ENCODE measurements at regions not wholly inside any gene's neighbourhood (a gene's known extent, or its start where the extent isn't known, plus 50 kb on each side); places are given as distances from the start of the nearest gene placed in this dataset.
"Not testable (repeated sequence)": the region's sequence is repeated elsewhere in the genome, so short reads cannot be mapped to it uniquely, and the experiment has no call there.

- no peak for TF ChIP-seq CTCF (IDR thresholded peaks at IDR 0.05; ENCODE audit: borderline replicate concordance, extremely low read depth, insufficient read depth)
- Histone ChIP-seq H3K4me1 (ENCODE audit: control insufficient read depth in 2 of 3, insufficient read depth in 2 of 3, low read depth in 1 of 3, low read length in 3 of 3) (no peaks in the 10 kb centered on the region), H3K9ac (ENCODE audit: low read length in 3 of 3) (no peak overlapping the region), H3K27me3 (ENCODE audit: control insufficient read depth, insufficient read depth, low read length) (no peaks in the 10 kb centered on the region), H3K36me3 (ENCODE audit: control insufficient read depth in 2 of 3, insufficient read depth in 3 of 3, low read length in 3 of 3) (no peaks in the 10 kb centered on the region), H3K4me3 (ENCODE audit: low read length in 3 of 3) (no peak overlapping the region), H3K9me3 (ENCODE audit: control insufficient read depth in 2 of 3, insufficient read depth in 1 of 3, low read length in 3 of 3) (no peaks in the 10 kb centered on the region), H3K27ac (ENCODE audit: low read depth in 2 of 2, low read length in 2 of 2) (no peak overlapping the region)
- intact Hi-C loops (cut with DNase I) = no loop called here
- no peak for FAIRE-seq
- DNase-seq = no peak
These were observed 1157.3 kb downstream of the PCDH7 start for GRCh38 chr4:31877429-31877828.

GRCh38 chr4:31880837-31881236 lies 1160.7 kb downstream of the PCDH7 start:
- H3K4me1 ChIP-seq (ENCODE audit: control insufficient read depth in 2 of 3, insufficient read depth in 2 of 3, low read depth in 1 of 3, low read length in 3 of 3); intact Hi-C loops (cut with DNase I); H3K27me3 ChIP-seq (ENCODE audit: control insufficient read depth, insufficient read depth, low read length); DNase-seq; H3K9ac ChIP-seq (ENCODE audit: low read length in 3 of 3); H3K27ac ChIP-seq (ENCODE audit: low read depth in 2 of 2, low read length in 2 of 2); H3K9me3 ChIP-seq (ENCODE audit: control insufficient read depth in 2 of 3, insufficient read depth in 1 of 3, low read length in 3 of 3); H3K36me3 ChIP-seq (ENCODE audit: control insufficient read depth in 2 of 3, insufficient read depth in 3 of 3, low read length in 3 of 3); H3K4me3 ChIP-seq (ENCODE audit: low read length in 3 of 3); FAIRE-seq: not testable (repeated sequence)

- no peak overlapping the region for H3K27ac ChIP-seq (ENCODE audit: low read depth in 2 of 2, low read length in 2 of 2)
- no peak overlapping the region for H3K4me3 ChIP-seq (ENCODE audit: low read length in 3 of 3)
- TF ChIP-seq CTCF (IDR thresholded peaks at IDR 0.05; ENCODE audit: borderline replicate concordance, extremely low read depth, insufficient read depth) = no peak
- H3K9ac ChIP-seq (ENCODE audit: low read length in 3 of 3) = no peak overlapping the region
- no peak for FAIRE-seq
- H3K36me3 ChIP-seq (ENCODE audit: control insufficient read depth in 2 of 3, insufficient read depth in 3 of 3, low read length in 3 of 3) = no peaks in the 10 kb centered on the region
- H3K4me1 ChIP-seq (ENCODE audit: control insufficient read depth in 2 of 3, insufficient read depth in 2 of 3, low read depth in 1 of 3, low read length in 3 of 3) = no peaks in the 10 kb centered on the region
- intact Hi-C loops (cut with DNase I) = no loop called here
- no peaks in the 10 kb centered on the region for H3K27me3 ChIP-seq (ENCODE audit: control insufficient read depth, insufficient read depth, low read length)
- no peaks in the 10 kb centered on the region for H3K9me3 ChIP-seq (ENCODE audit: control insufficient read depth in 2 of 3, insufficient read depth in 1 of 3, low read length in 3 of 3)
- DNase-seq = no peak
These were observed 1176.2 kb downstream of the PCDH7 start for GRCh38 chr4:31896349-31896748.

- no peak for TF ChIP-seq CTCF (IDR thresholded peaks at IDR 0.05; ENCODE audit: borderline replicate concordance, extremely low read depth, insufficient read depth)
These were observed 1185.2 kb downstream of the PCDH7 start for GRCh38 chr4:31905363-31905762.

More at GRCh38 chr4:31905363-31905762, 1185.2 kb downstream of the PCDH7 start:
- intact Hi-C loops (cut with DNase I) = no loop called here
- Histone ChIP-seq H3K9me3 (ENCODE audit: control insufficient read depth in 2 of 3, insufficient read depth in 1 of 3, low read length in 3 of 3) (peaks cover 0 to 3% (median 0%) of the 10 kb centered on the region in 3 donors), H3K27me3 (ENCODE audit: control insufficient read depth, insufficient read depth, low read length) (no peaks in the 10 kb centered on the region), H3K36me3 (ENCODE audit: control insufficient read depth in 2 of 3, insufficient read depth in 3 of 3, low read length in 3 of 3) (no peaks in the 10 kb centered on the region), H3K4me1 (ENCODE audit: control insufficient read depth in 2 of 3, insufficient read depth in 2 of 3, low read depth in 1 of 3, low read length in 3 of 3) (no peaks in the 10 kb centered on the region), H3K4me3 (ENCODE audit: low read length in 3 of 3) (no peak overlapping the region), H3K27ac (ENCODE audit: low read depth in 2 of 2, low read length in 2 of 2) (no peak overlapping the region), H3K9ac (ENCODE audit: low read length in 3 of 3) (no peak overlapping the region)
- FAIRE-seq (no peak), DNase-seq (no peak)

Data from kidney (tissue), 13 donors.